Type B pancreatic cell (in vitro differentiated cells): ENCODE measurements at regions not wholly inside any gene's neighbourhood (a gene's known extent, or its start where the extent isn't known, plus 50 kb on each side); places are given as distances from the start of the nearest gene placed in this dataset.

ENCODE experiments used
- DNase-seq: peaks from one replicate; pipeline ENCODE4 v3.0.0; 2021; ENCODE audit warnings: mixed read lengths; ENCODE audit not compliant: unreplicated experiment; ENCODE audit errors: extremely low spot score
- H3K27ac Mint-ChIP-seq: 2 replicates; pipeline ENCODE4 v1.8.0; 2021; ENCODE audit warnings: mild to moderate bottlenecking, mixed read lengths
- H3K27me3 Mint-ChIP-seq: 2 replicates; pipeline ENCODE4 v1.8.0; 2021; ENCODE audit warnings: mixed read lengths
- H3K36me3 Mint-ChIP-seq: 2 replicates; pipeline ENCODE4 v1.8.0; 2021; ENCODE audit warnings: mixed read lengths
- H3K4me1 Mint-ChIP-seq: one replicate; pipeline ENCODE4 v1.8.0; 2021; ENCODE audit warnings: mixed read lengths; ENCODE audit not compliant: unreplicated experiment
- H3K4me3 Mint-ChIP-seq: 2 replicates; pipeline ENCODE4 v1.8.0; 2021; ENCODE audit warnings: mild to moderate bottlenecking, mixed read lengths
- H3K9me3 Mint-ChIP-seq: 2 replicates; pipeline ENCODE4 v1.8.0; 2021; ENCODE audit warnings: mixed read lengths
- CTCF ChIP-seq: fragments of 200-600 bp; sonication (generic); conservative IDR thresholded peaks from 2 replicates; pipeline ENCODE4 v1.5.0; 2021; ENCODE audit warnings: antibody characterized with exemption, mild to moderate bottlenecking

DNA sequence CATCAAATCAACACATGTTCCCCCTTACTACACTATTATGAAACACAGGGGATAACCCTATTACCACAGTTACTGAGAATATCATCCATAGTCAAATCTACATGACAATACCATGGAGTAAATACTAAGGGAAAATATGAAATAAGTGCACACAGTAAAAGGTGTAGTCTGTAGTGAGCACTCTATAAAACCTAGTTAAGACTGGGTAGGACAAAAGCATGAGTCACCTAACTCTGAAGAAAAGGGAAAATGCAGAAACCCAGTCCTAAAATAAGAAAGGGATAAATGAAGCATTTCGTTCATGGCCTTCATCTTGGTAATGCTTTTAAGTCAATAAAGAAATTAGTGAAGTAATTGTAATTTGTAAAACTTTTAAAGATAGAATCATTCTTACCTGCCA, 65.4 kb upstream of the ACVR2A start:
- H3K27ac Mint-ChIP-seq = no peak overlapping the region
- no peak for DNase-seq
- no peak overlapping the region for H3K4me3 Mint-ChIP-seq
- no peaks in the 10 kb centered on the region for H3K4me1 Mint-ChIP-seq
- H3K9me3 Mint-ChIP-seq = no peaks in the 10 kb centered on the region
- no peak for TF ChIP-seq CTCF
- no peaks in the 10 kb centered on the region for H3K36me3 Mint-ChIP-seq
- H3K27me3 Mint-ChIP-seq = no peaks in the 10 kb centered on the region

- TF ChIP-seq CTCF = no peak
- no peaks in the 10 kb centered on the region for H3K27me3 Mint-ChIP-seq
- no peaks in the 10 kb centered on the region for H3K4me1 Mint-ChIP-seq
- no peaks in the 10 kb centered on the region for H3K36me3 Mint-ChIP-seq
- no peak overlapping the region for H3K27ac Mint-ChIP-seq
- H3K4me3 Mint-ChIP-seq = no peak overlapping the region
- H3K9me3 Mint-ChIP-seq = no peaks in the 10 kb centered on the region
- DNase-seq = no peak
These were observed 67.4 kb upstream of the ACVR2A start for GRCh38 chr2:147777394-147777793.

GRCh38 chr2:147774805-147775204, 70.0 kb upstream of the ACVR2A start:
- no peaks in the 10 kb centered on the region for H3K4me1 Mint-ChIP-seq
- H3K27ac Mint-ChIP-seq = no peak overlapping the region
- H3K27me3 Mint-ChIP-seq = no peaks in the 10 kb centered on the region
- H3K4me3 Mint-ChIP-seq = no peak overlapping the region
- TF ChIP-seq CTCF = no peak
- H3K36me3 Mint-ChIP-seq = no peaks in the 10 kb centered on the region
- no peaks in the 10 kb centered on the region for H3K9me3 Mint-ChIP-seq
- no peak for DNase-seq

DNA sequence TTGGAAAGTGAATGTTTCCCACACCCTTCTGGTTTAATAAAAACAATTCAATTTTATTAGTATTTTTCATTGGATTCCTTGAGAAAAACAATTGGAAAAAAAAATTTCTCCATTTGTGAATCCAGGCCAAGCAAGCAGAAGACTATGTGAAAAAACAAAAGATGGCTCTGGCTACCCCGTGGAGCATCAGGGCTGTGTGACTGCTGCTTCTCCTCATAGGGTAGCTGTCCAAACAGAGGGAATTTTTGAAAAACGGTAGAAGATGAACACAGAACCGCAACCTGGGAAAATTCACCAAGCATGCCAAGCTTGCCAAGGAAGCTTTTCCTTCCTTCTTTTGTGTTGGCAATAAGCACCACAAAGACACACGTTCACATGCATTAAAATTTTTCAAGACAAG, 71.3 kb upstream of the ACVR2A start:
- H3K9me3 Mint-ChIP-seq = no peaks in the 10 kb centered on the region
- no peak overlapping the region for H3K27ac Mint-ChIP-seq
- DNase-seq = no peak
- no peaks in the 10 kb centered on the region for H3K36me3 Mint-ChIP-seq
- H3K4me1 Mint-ChIP-seq = no peaks in the 10 kb centered on the region
- no peak overlapping the region for H3K4me3 Mint-ChIP-seq
- no peak for TF ChIP-seq CTCF
- H3K27me3 Mint-ChIP-seq = peaks cover 5% of the 10 kb centered on the region

DNA sequence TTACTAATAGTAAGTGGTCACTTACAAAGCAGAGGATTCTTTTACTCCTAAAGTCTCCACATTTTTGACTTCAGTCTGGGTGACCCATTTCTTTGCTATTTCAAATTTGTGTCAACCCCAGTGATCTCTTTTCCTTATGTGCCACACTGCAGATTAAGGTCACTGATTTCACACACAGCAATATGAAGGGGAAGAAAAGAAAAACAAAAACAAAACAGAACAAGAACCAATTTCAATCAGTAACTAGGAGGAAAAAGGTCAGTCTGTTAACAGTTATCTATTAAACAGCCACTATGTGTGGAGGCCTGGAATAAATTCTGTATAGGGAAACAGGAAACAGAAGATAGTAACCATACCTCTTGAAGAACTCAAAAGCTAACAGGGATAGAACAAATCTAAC, 72.0 kb upstream of the ACVR2A start:
- H3K4me1 Mint-ChIP-seq = no peaks in the 10 kb centered on the region
- H3K27me3 Mint-ChIP-seq = peaks cover 5% of the 10 kb centered on the region
- DNase-seq = no peak
- H3K36me3 Mint-ChIP-seq = no peaks in the 10 kb centered on the region
- no peak overlapping the region for H3K27ac Mint-ChIP-seq
- no peaks in the 10 kb centered on the region for H3K9me3 Mint-ChIP-seq
- no peak for TF ChIP-seq CTCF
- H3K4me3 Mint-ChIP-seq = no peak overlapping the region

DNA sequence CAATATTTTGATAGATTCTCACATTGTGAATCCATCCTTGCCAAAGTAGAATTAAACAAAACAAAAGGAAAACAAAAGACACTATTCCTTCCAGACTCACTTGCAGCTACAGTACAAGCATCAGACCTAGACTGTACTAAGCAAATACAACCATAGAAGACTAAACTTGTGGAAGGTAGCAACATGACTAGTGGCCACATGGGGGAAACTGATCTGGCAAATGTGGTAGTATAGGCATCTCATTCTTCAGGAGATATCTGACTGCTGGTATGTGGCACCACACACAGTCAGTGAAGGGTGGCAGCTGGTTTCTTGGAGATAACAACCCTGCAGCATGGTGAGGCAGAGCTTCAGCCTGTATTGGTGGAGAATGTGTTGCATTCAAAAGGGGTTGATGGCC, 81.0 kb upstream of the ACVR2A start:
- H3K27me3 Mint-ChIP-seq = peaks cover 3% of the 10 kb centered on the region
- DNase-seq = no peak
- TF ChIP-seq CTCF = no peak
- no peak overlapping the region for H3K4me3 Mint-ChIP-seq
- no peak overlapping the region for H3K27ac Mint-ChIP-seq
- no peaks in the 10 kb centered on the region for H3K9me3 Mint-ChIP-seq
- no peaks in the 10 kb centered on the region for H3K36me3 Mint-ChIP-seq
- H3K4me1 Mint-ChIP-seq = no peaks in the 10 kb centered on the region
